Peyer's patch (tissue), 4 donors: ENCODE measurements at regions not wholly inside any gene's neighbourhood (a gene's known extent, or its start where the extent isn't known, plus 50 kb on each side); places are given as distances from the start of the nearest gene placed in this dataset.

Source experiments
- CTCF ChIP-seq, 6 experiments: fragments of 450-650 bp in 4 of 6; fragments of 200-600 bp in 2 of 6; sonication (generic) in 1 of 6; IDR thresholded peaks; one replicate each; pipeline ENCODE4 v1.5.1; 2017 to 2019; ENCODE audit warnings: antibody characterized with exemption in 6 of 6, mild to moderate bottlenecking in 3 of 6, moderate library complexity in 1 of 6
- POLR2A ChIP-seq, 2 donors: fragments of 450-650 bp; IDR thresholded peaks; one replicate each; pipeline ENCODE4 v1.5.1; 2017; ENCODE audit warnings: antibody characterized with exemption in 2 of 2, mild to moderate bottlenecking in 2 of 2, moderate library complexity in 2 of 2

- TF ChIP-seq CTCF (IDR thresholded peaks at IDR 0.05), result no peak
- TF ChIP-seq POLR2A (IDR thresholded peaks at IDR 0.05), result no peak
These were observed 52.1 kb upstream of the STOX2 start for GRCh38 chr4:183852910-183853547.
